ENCODE measurements at regions not wholly inside any gene's neighbourhood (a gene's known extent, or its start where the extent isn't known, plus 50 kb on each side); places are given as distances from the start of the nearest gene placed in this dataset.

DNA sequence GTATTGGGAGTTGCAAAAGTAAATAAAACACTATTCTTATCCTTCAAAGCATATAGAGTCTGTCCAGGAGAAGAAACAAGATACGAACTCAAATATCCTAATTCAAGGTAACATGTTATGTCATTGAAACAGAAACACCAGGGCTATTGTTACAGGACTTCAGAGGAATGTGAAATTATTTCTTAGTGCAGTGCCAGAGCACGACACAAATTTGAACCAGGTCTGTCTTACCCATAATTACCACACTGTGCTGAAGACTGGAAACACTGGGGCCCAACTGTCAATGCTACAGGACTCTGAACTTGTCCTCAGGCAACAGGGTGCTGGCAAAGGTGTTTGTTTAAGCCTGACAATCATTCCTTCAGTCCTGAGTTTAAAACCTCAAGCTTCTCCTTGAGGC is 633.6 kb upstream of the UBE2E2 start:
- no peak overlapping the region for H3K4ac ChIP-seq (ENCODE audit: low read length)
- H3K79me1 ChIP-seq (ENCODE audit: low read depth, low read length), result no peaks in the 10 kb centered on the region
- H3K4me1 ChIP-seq (ENCODE audit: control insufficient read depth in 2 of 2, insufficient read depth in 1 of 2, low read depth in 1 of 2, low read length in 2 of 2), result no peaks in the 10 kb centered on the region
- H2BK5ac ChIP-seq (ENCODE audit: low read length), result no peak overlapping the region
- H3K27ac ChIP-seq (replicated peaks; ENCODE audit: low read length), result no peak overlapping the region
- H3K4me2 ChIP-seq (ENCODE audit: insufficient read depth, low read length, poor library complexity, severe bottlenecking), result no peak overlapping the region
- H3K23ac ChIP-seq (ENCODE audit: low read depth, low read length, poor library complexity), result no peak overlapping the region
- H2AFZ ChIP-seq (ENCODE audit: low read length), result no peak overlapping the region
- no CpG with 5 or more reads among the region's 2 CpGs for WGBS, 2 donors (ENCODE audit: extremely low coverage in 2 of 2, insufficient read length in 2 of 2, insufficient replicate concordance in 1 of 2)
- H2BK120ac ChIP-seq (ENCODE audit: low read depth, low read length), result no peak overlapping the region
- no peak overlapping the region for H2BK12ac ChIP-seq (ENCODE audit: low read length)
- no peak overlapping the region for H3K14ac ChIP-seq (ENCODE audit: low read length)
- no peak overlapping the region for H2BK15ac ChIP-seq (ENCODE audit: low read length)
- no peak overlapping the region for H2AK5ac ChIP-seq (ENCODE audit: low read depth, low read length)
- no peak overlapping the region for H4K8ac ChIP-seq (ENCODE audit: low read depth, low read length)
- no peak overlapping the region for H3K18ac ChIP-seq (ENCODE audit: low read length)
- no peak overlapping the region for H3K9ac ChIP-seq (ENCODE audit: low read depth, low read length, poor library complexity)
- no peaks in the 10 kb centered on the region for H3K27me3 ChIP-seq (ENCODE audit: control insufficient read depth in 3 of 3, insufficient read depth in 3 of 3, low read depth in 1 of 3, low read length in 3 of 3)
- H3K36me3 ChIP-seq (replicated peaks in 1 of 2; ENCODE audit: control insufficient read depth in 2 of 2, insufficient read depth in 2 of 2, low read length in 2 of 2), result no peaks in the 10 kb centered on the region
- no peak for DNase-seq (ENCODE audit: low spot score)
- no peaks in the 10 kb centered on the region for H3K9me3 ChIP-seq (replicated peaks in 1 of 2; ENCODE audit: control insufficient read depth in 2 of 2, insufficient read depth in 1 of 2, low read depth in 1 of 2, low read length in 2 of 2)
- H3K4me3 ChIP-seq (ENCODE audit: low read length in 2 of 2), result no peak overlapping the region
- H4K91ac ChIP-seq (ENCODE audit: low read depth, low read length, poor library complexity), result no peak overlapping the region

DNA sequence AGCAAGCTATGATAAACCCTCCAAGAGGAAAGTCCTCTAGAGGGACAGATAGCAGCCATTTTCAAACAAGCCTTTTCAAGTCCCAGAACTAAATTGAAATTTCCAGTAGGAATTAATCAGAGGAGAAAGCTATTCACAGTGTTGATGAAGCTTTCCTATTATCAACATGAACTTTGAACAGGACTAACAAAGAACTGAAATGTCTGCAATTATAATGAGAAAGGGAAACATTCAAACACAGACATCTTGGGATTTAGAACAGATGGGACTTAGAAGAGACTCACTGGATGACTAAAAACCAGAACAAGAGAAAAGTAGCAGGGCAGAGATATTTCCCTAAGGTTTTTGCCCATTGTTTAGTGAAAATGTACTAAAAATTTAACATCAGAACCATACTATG is 622.1 kb upstream of the UBE2E2 start:
- H3K14ac ChIP-seq (ENCODE audit: low read length), result no peak overlapping the region
- H3K18ac ChIP-seq (ENCODE audit: low read length), result no peak overlapping the region
- no peak overlapping the region for H2AK5ac ChIP-seq (ENCODE audit: low read depth, low read length)
- no peak overlapping the region for H4K8ac ChIP-seq (ENCODE audit: low read depth, low read length)
- H3K9ac ChIP-seq (ENCODE audit: low read depth, low read length, poor library complexity), result no peak overlapping the region
- no peak for DNase-seq (ENCODE audit: low spot score)
- no peaks in the 10 kb centered on the region for H3K27me3 ChIP-seq (ENCODE audit: control insufficient read depth in 3 of 3, insufficient read depth in 3 of 3, low read depth in 1 of 3, low read length in 3 of 3)
- H2BK120ac ChIP-seq (ENCODE audit: low read depth, low read length), result no peak overlapping the region
- H3K9me3 ChIP-seq (replicated peaks in 1 of 2; ENCODE audit: control insufficient read depth in 2 of 2, insufficient read depth in 1 of 2, low read depth in 1 of 2, low read length in 2 of 2), result no peaks in the 10 kb centered on the region
- H3K4me2 ChIP-seq (ENCODE audit: insufficient read depth, low read length, poor library complexity, severe bottlenecking), result no peak overlapping the region
- no peak overlapping the region for H2BK5ac ChIP-seq (ENCODE audit: low read length)
- H2BK12ac ChIP-seq (ENCODE audit: low read length), result no peak overlapping the region
- no peaks in the 10 kb centered on the region for H3K79me1 ChIP-seq (ENCODE audit: low read depth, low read length)
- H3K4ac ChIP-seq (ENCODE audit: low read length), result no peak overlapping the region
- no peaks in the 10 kb centered on the region for H3K4me1 ChIP-seq (ENCODE audit: control insufficient read depth in 2 of 2, insufficient read depth in 1 of 2, low read depth in 1 of 2, low read length in 2 of 2)
- no peak overlapping the region for H3K4me3 ChIP-seq (ENCODE audit: low read length in 2 of 2)
- no peak overlapping the region for H4K91ac ChIP-seq (ENCODE audit: low read depth, low read length, poor library complexity)
- H2AFZ ChIP-seq (ENCODE audit: low read length), result no peak overlapping the region
- no peaks in the 10 kb centered on the region for H3K36me3 ChIP-seq (replicated peaks in 1 of 2; ENCODE audit: control insufficient read depth in 2 of 2, insufficient read depth in 2 of 2, low read length in 2 of 2)
- no peak overlapping the region for H3K23ac ChIP-seq (ENCODE audit: low read depth, low read length, poor library complexity)
- no peak overlapping the region for H2BK15ac ChIP-seq (ENCODE audit: low read length)
- H3K27ac ChIP-seq (replicated peaks; ENCODE audit: low read length), result no peak overlapping the region

DNA sequence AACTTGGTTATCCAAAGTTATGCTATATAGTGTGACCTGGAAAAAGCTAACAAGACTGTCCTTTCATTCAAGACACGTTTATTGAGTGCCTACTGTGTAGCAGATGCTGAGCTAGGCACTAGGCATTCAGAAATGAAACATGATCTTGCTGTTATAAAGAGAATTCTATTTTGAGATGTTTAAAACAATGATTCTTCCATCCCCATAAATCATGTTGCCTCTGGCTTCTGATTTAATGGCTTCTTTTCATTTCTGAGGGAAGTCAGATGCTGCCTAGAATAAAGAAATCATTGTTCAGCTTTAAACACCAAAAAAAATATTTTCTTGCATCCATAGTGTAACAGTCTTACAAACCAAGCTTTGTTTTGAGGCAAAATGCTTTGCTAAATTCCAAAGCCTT is 620.9 kb upstream of the UBE2E2 start:
- no CpG with 5 or more reads among the region's 1 CpG for WGBS, 2 donors (ENCODE audit: extremely low coverage in 2 of 2, insufficient read length in 2 of 2, insufficient replicate concordance in 1 of 2)
- H3K36me3 ChIP-seq (replicated peaks in 1 of 2; ENCODE audit: control insufficient read depth in 2 of 2, insufficient read depth in 2 of 2, low read length in 2 of 2), result no peaks in the 10 kb centered on the region
- no peak overlapping the region for H3K14ac ChIP-seq (ENCODE audit: low read length)
- no peak overlapping the region for H3K9ac ChIP-seq (ENCODE audit: low read depth, low read length, poor library complexity)
- H4K8ac ChIP-seq (ENCODE audit: low read depth, low read length), result no peak overlapping the region
- no peak overlapping the region for H4K91ac ChIP-seq (ENCODE audit: low read depth, low read length, poor library complexity)
- no peaks in the 10 kb centered on the region for H3K27me3 ChIP-seq (ENCODE audit: control insufficient read depth in 3 of 3, insufficient read depth in 3 of 3, low read depth in 1 of 3, low read length in 3 of 3)
- no peak overlapping the region for H2BK5ac ChIP-seq (ENCODE audit: low read length)
- H2AK5ac ChIP-seq (ENCODE audit: low read depth, low read length), result no peak overlapping the region
- H2BK120ac ChIP-seq (ENCODE audit: low read depth, low read length), result no peak overlapping the region
- H3K27ac ChIP-seq (replicated peaks; ENCODE audit: low read length), result no peak overlapping the region
- H3K4me3 ChIP-seq (ENCODE audit: low read length in 2 of 2), result no peak overlapping the region
- no peaks in the 10 kb centered on the region for H3K9me3 ChIP-seq (replicated peaks in 1 of 2; ENCODE audit: control insufficient read depth in 2 of 2, insufficient read depth in 1 of 2, low read depth in 1 of 2, low read length in 2 of 2)
- H3K4ac ChIP-seq (ENCODE audit: low read length), result no peak overlapping the region
- H2BK12ac ChIP-seq (ENCODE audit: low read length), result no peak overlapping the region
- no peak overlapping the region for H2AFZ ChIP-seq (ENCODE audit: low read length)
- H3K23ac ChIP-seq (ENCODE audit: low read depth, low read length, poor library complexity), result no peak overlapping the region
- DNase-seq (ENCODE audit: low spot score), result no peak
- no peak overlapping the region for H3K4me2 ChIP-seq (ENCODE audit: insufficient read depth, low read length, poor library complexity, severe bottlenecking)
- H3K79me1 ChIP-seq (ENCODE audit: low read depth, low read length), result no peaks in the 10 kb centered on the region
- H3K4me1 ChIP-seq (ENCODE audit: control insufficient read depth in 2 of 2, insufficient read depth in 1 of 2, low read depth in 1 of 2, low read length in 2 of 2), result no peaks in the 10 kb centered on the region
- no peak overlapping the region for H2BK15ac ChIP-seq (ENCODE audit: low read length)
- H3K18ac ChIP-seq (ENCODE audit: low read length), result no peak overlapping the region

- Histone ChIP-seq H2BK12ac (ENCODE audit: low read length) (no peak overlapping the region), H3K27me3 (ENCODE audit: control insufficient read depth in 3 of 3, insufficient read depth in 3 of 3, low read depth in 1 of 3, low read length in 3 of 3) (no peaks in the 10 kb centered on the region), H3K4me3 (ENCODE audit: low read length in 2 of 2) (no peak overlapping the region), H3K36me3 (replicated peaks in 1 of 2; ENCODE audit: control insufficient read depth in 2 of 2, insufficient read depth in 2 of 2, low read length in 2 of 2) (no peaks in the 10 kb centered on the region), H3K4me2 (ENCODE audit: insufficient read depth, low read length, poor library complexity, severe bottlenecking) (no peak overlapping the region), H2BK120ac (ENCODE audit: low read depth, low read length) (no peak overlapping the region), H3K14ac (ENCODE audit: low read length) (no peak overlapping the region), H3K4ac (ENCODE audit: low read length) (no peak overlapping the region), H2AFZ (ENCODE audit: low read length) (no peak overlapping the region), H3K27ac (replicated peaks; ENCODE audit: low read length) (no peak overlapping the region), H3K9me3 (replicated peaks in 1 of 2; ENCODE audit: control insufficient read depth in 2 of 2, insufficient read depth in 1 of 2, low read depth in 1 of 2, low read length in 2 of 2) (no peaks in the 10 kb centered on the region), H3K79me1 (ENCODE audit: low read depth, low read length) (no peaks in the 10 kb centered on the region), H4K8ac (ENCODE audit: low read depth, low read length) (no peak overlapping the region), H3K18ac (ENCODE audit: low read length) (no peak overlapping the region), H2BK15ac (ENCODE audit: low read length) (no peak overlapping the region), H2BK5ac (ENCODE audit: low read length) (no peak overlapping the region), H4K91ac (ENCODE audit: low read depth, low read length, poor library complexity) (no peak overlapping the region), H3K9ac (ENCODE audit: low read depth, low read length, poor library complexity) (no peak overlapping the region), H3K4me1 (ENCODE audit: control insufficient read depth in 2 of 2, insufficient read depth in 1 of 2, low read depth in 1 of 2, low read length in 2 of 2) (no peaks in the 10 kb centered on the region), H2AK5ac (ENCODE audit: low read depth, low read length) (no peak overlapping the region), H3K23ac (ENCODE audit: low read depth, low read length, poor library complexity) (no peak overlapping the region)
- DNase-seq (ENCODE audit: low spot score), result no peak
- no CpG with 5 or more reads among the region's 2 CpGs for WGBS, 2 donors (ENCODE audit: extremely low coverage in 2 of 2, insufficient read length in 2 of 2, insufficient replicate concordance in 1 of 2)
Observed at GRCh38 chr3:22585504-22585903, 617.6 kb upstream of the UBE2E2 start.
